ENCODE measurements at regions not wholly inside any gene's neighbourhood (a gene's known extent, or its start where the extent isn't known, plus 50 kb on each side); places are given as distances from the start of the nearest gene placed in this dataset.
A peak's percentile ranks its signal among the peaks of the same experiment; 100 is the strongest.

- Histone ChIP-seq H3K4me3 (ENCODE audit: low read depth, low read length) (no peak overlapping the region), H3K27me3 (replicated peaks; ENCODE audit: control insufficient read depth, insufficient read depth, low read length) (no peaks in the 10 kb centered on the region; the same call in 1 of the 2 replicates), H3K36me3 (ENCODE audit: control insufficient read depth, insufficient read depth, low read length) (no peaks in the 10 kb centered on the region), H3K4me1 (no peaks in the 10 kb centered on the region), H3K9me3 (no peaks in the 10 kb centered on the region)
- Mint-ChIP-seq H3K27ac (ENCODE audit: unreplicated experiment) (no peak overlapping the region), H3K4me1 (ENCODE audit: low read depth, unreplicated experiment) (no peaks in the 10 kb centered on the region), H3K27me3 (ENCODE audit: insufficient read depth, unreplicated experiment) (no peaks in the 10 kb centered on the region), H3K9me3 (ENCODE audit: unreplicated experiment) (no peaks in the 10 kb centered on the region), H3K36me3 (ENCODE audit: insufficient read depth, unreplicated experiment) (no peaks in the 10 kb centered on the region), H3K4me3 (ENCODE audit: unreplicated experiment) (no peak overlapping the region)
- TF ChIP-seq CTCF (IDR thresholded peaks at IDR 0.05; ENCODE audit: insufficient read depth in 1 of 2, low read depth in 1 of 2, low read length in 1 of 2, severe bottlenecking in 1 of 2, unreplicated experiment in 1 of 2) = peak; percentile 39 to 61
- BruUV-seq (replicated peaks) = no TSS peak
- intact Hi-C loops (cut with micrococcal nuclease; ENCODE audit: unreplicated experiment) = loop anchor here (1.0 to 5.0 kb wide), 2 partner anchors 45 to 482 kb away; no protein-coding TSS in a partner anchor
- ChIA-PET CTCF (no interaction called here), POLR2A (no interaction called here)
- DNase-seq = peak; percentile 31 to 44
These were observed 209.5 kb upstream of the SUCLG2 start for GRCh38 chr3:67863869-67864268.

- no peak for DNase-seq
- ChIA-PET CTCF (no interaction called here), POLR2A (no interaction called here)
- intact Hi-C loops (cut with micrococcal nuclease; ENCODE audit: unreplicated experiment) = loop anchor here (5.0 kb wide), 1 partner anchor 478 kb away; no protein-coding TSS in a partner anchor
- Mint-ChIP-seq H3K9me3 (ENCODE audit: unreplicated experiment) (no peaks in the 10 kb centered on the region), H3K36me3 (ENCODE audit: insufficient read depth, unreplicated experiment) (no peaks in the 10 kb centered on the region), H3K27me3 (ENCODE audit: insufficient read depth, unreplicated experiment) (no peaks in the 10 kb centered on the region), H3K4me3 (ENCODE audit: unreplicated experiment) (no peak overlapping the region), H3K27ac (ENCODE audit: unreplicated experiment) (no peak overlapping the region), H3K4me1 (ENCODE audit: low read depth, unreplicated experiment) (no peaks in the 10 kb centered on the region)
- Histone ChIP-seq H3K9me3 (no peaks in the 10 kb centered on the region), H3K4me1 (no peaks in the 10 kb centered on the region), H3K4me3 (ENCODE audit: low read depth, low read length) (no peak overlapping the region), H3K36me3 (ENCODE audit: control insufficient read depth, insufficient read depth, low read length) (no peaks in the 10 kb centered on the region), H3K27me3 (replicated peaks; ENCODE audit: control insufficient read depth, insufficient read depth, low read length) (no peaks in the 10 kb centered on the region; the same call in 1 of the 2 replicates)
- BruUV-seq (replicated peaks) = no TSS peak
- no peak for TF ChIP-seq CTCF (IDR thresholded peaks at IDR 0.05; ENCODE audit: insufficient read depth in 1 of 2, low read depth in 1 of 2, low read length in 1 of 2, severe bottlenecking in 1 of 2, unreplicated experiment in 1 of 2)
These were observed 206.0 kb upstream of the SUCLG2 start for GRCh38 chr3:67860429-67860828.

DNA sequence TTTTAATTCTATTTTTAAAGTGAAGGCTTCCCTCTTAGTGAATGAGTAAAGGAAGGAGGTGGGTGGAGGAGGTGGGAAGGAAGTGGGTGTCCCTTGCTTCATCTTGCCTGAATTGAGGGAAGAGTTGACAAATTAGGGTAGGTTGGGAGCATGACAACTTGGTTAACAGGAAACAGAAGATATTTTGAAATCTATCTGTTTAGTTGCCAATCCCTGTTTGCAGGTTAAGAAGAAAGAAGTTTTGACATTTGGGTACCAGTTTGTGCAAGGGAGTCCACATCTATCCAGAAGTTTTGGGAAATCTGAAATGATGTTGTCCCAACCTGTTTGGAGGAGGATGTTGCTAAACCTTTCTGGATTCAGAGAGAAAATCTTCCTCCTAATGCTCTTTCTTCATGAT is 204.1 kb upstream of the SUCLG2 start:
- BruUV-seq (replicated peaks) = no TSS peak
- H3K4me1 Mint-ChIP-seq (ENCODE audit: low read depth, unreplicated experiment) = peaks cover 16% of the 10 kb centered on the region
- H3K27me3 ChIP-seq (replicated peaks; ENCODE audit: control insufficient read depth, insufficient read depth, low read length) = no peaks in the 10 kb centered on the region; the same call in 1 of the 2 replicates
- H3K4me3 Mint-ChIP-seq (ENCODE audit: unreplicated experiment) = no peak overlapping the region
- H3K27ac Mint-ChIP-seq (ENCODE audit: unreplicated experiment) = no peak overlapping the region
- no peaks in the 10 kb centered on the region; the same call in 1 of the 2 replicates for H3K4me1 ChIP-seq
- ChIA-PET CTCF (no interaction called here), POLR2A (no interaction called here)
- no peak overlapping the region for H3K4me3 ChIP-seq (ENCODE audit: low read depth, low read length)
- no peak for TF ChIP-seq CTCF (IDR thresholded peaks at IDR 0.05; ENCODE audit: insufficient read depth in 1 of 2, low read depth in 1 of 2, low read length in 1 of 2, severe bottlenecking in 1 of 2, unreplicated experiment in 1 of 2)
- H3K27me3 Mint-ChIP-seq (ENCODE audit: insufficient read depth, unreplicated experiment) = no peaks in the 10 kb centered on the region
- no peaks in the 10 kb centered on the region for H3K36me3 ChIP-seq (ENCODE audit: control insufficient read depth, insufficient read depth, low read length)
- H3K36me3 Mint-ChIP-seq (ENCODE audit: insufficient read depth, unreplicated experiment) = no peaks in the 10 kb centered on the region
- no peaks in the 10 kb centered on the region for H3K9me3 ChIP-seq
- intact Hi-C loops (cut with micrococcal nuclease; ENCODE audit: unreplicated experiment) = no loop called here
- no peaks in the 10 kb centered on the region for H3K9me3 Mint-ChIP-seq (ENCODE audit: unreplicated experiment)
- DNase-seq = no peak
